Endothelial cell of umbilical vein (primary cell): ENCODE measurements at regions not wholly inside any gene's neighbourhood (a gene's known extent, or its start where the extent isn't known, plus 50 kb on each side); places are given as distances from the start of the nearest gene placed in this dataset.

ENCODE experiments used
- BruUV-seq: library from RNA; stranded (reverse); fragments of 400-500 nt; replicated peaks from 2 replicates; lab custom pipeline; 2021; lab: Mats Ljungman, UMichigan
- CTCF ChIA-PET: fragments of 300-600, 350-600 bp; sonication (Branson Sonifier 250); formaldehyde crosslinking; loops from one replicate; lab custom pipeline; 2021; ENCODE audit warnings: antibody characterized with exemption, inconsistent platforms; lab: Charles Lee
- POLR2A ChIA-PET: fragments of 300-600, 350-600 bp; sonication (Branson Sonifier 250); formaldehyde crosslinking; loops from one replicate; lab custom pipeline; 2021; ENCODE audit warnings: antibody characterized with exemption, inconsistent platforms; lab: Charles Lee
- DNase-seq: peaks from one replicate; pipeline ENCODE4 v3.0.0-alpha.2; 2011; ENCODE audit warnings: low read depth, low spot score
- FAIRE-seq: peaks from 2 replicates; lab custom pipeline; 2011; peaks lifted over from hg19 to GRCh38; lab: Jason Lieb, UNC
- H2AFZ ChIP-seq: 2 replicates; pipeline ENCODE4 v1.6.0; 2012; ENCODE audit warnings: low read depth, low read length, control low read depth, inconsistent platforms
- H3K27ac ChIP-seq: 2 replicates; pipeline ENCODE4 v1.5.1; 2011; ENCODE audit warnings: low read depth, mild to moderate bottlenecking, control low read depth, low read length, moderate library complexity; ENCODE audit not compliant: insufficient read depth
- H3K27me3 ChIP-seq, 2 experiments: 2 replicates each; pipeline versions ENCODE4 v1.6.0 to v1.6.1; 2011; ENCODE audit warnings: low read length in 2 of 2, mixed read lengths in 1 of 2; ENCODE audit not compliant: control insufficient read depth in 2 of 2, insufficient read depth in 2 of 2
- H3K36me3 ChIP-seq, 2 experiments: 2 replicates in 1 of 2; 3 replicates in 1 of 2; pipeline ENCODE4 v1.5.1; 2011; ENCODE audit warnings: low read length in 2 of 2, mild to moderate bottlenecking in 1 of 2, moderate library complexity in 1 of 2; ENCODE audit not compliant: control insufficient read depth in 2 of 2, insufficient read depth in 2 of 2; ENCODE audit errors: extremely low read depth in 1 of 2
- H3K4me1 ChIP-seq: 3 replicates; pipeline ENCODE4 v1.5.1; 2011; ENCODE audit warnings: mild to moderate bottlenecking, low read length; ENCODE audit not compliant: control insufficient read depth, insufficient read depth; ENCODE audit errors: extremely low read depth
- H3K4me2 ChIP-seq: 2 replicates; pipeline ENCODE4 v1.6.1; 2011; ENCODE audit warnings: low read length, control low read depth, mixed read lengths; ENCODE audit not compliant: insufficient read depth
- H3K4me3 ChIP-seq, 3 experiments: fragments of 200-600 bp in 1 of 3; sonication (generic), shearing (Covaris generic) in 1 of 3; replicated peaks in 1 of 3; 2 replicates each; pipeline ENCODE4 v1.5.1; 2011 to 2016; ENCODE audit warnings: control low read depth in 3 of 3, low read length in 3 of 3, mild to moderate bottlenecking in 2 of 3, inconsistent platforms in 1 of 3, low read depth in 1 of 3, moderate library complexity in 1 of 3; ENCODE audit not compliant: insufficient read depth in 1 of 3
- H3K79me2 ChIP-seq: 2 replicates; pipeline ENCODE4 v1.6.0; 2012; ENCODE audit warnings: low read length, inconsistent platforms; ENCODE audit not compliant: control insufficient read depth, insufficient read depth
- H3K9ac ChIP-seq: replicated peaks from 2 replicates; pipeline ENCODE3; 2011; ENCODE audit warnings: low read length, control low read depth; ENCODE audit not compliant: insufficient read depth; ENCODE audit errors: extremely low read depth
- H3K9me1 ChIP-seq: replicated peaks from 3 replicates; pipeline ENCODE4 v1.6.0; 2011; ENCODE audit warnings: mild to moderate bottlenecking, low read length; ENCODE audit not compliant: control insufficient read depth, insufficient read depth; ENCODE audit errors: extremely low read depth
- H3K9me3 ChIP-seq: replicated peaks from 2 replicates; pipeline ENCODE4 v1.5.1; 2012; ENCODE audit warnings: low read length, inconsistent platforms; ENCODE audit not compliant: control insufficient read depth, insufficient read depth
- H4K20me1 ChIP-seq: replicated peaks from 2 replicates; pipeline ENCODE3; 2011; ENCODE audit warnings: mild to moderate bottlenecking, low read length; ENCODE audit not compliant: control insufficient read depth, insufficient read depth; ENCODE audit errors: extremely low read depth
- CTCF ChIP-seq, 2 donors: IDR thresholded peaks; 1 replicate in 1 of 2; 2 replicates in 1 of 2; pipeline ENCODE4 v1.5.1; 2011; ENCODE audit warnings: low read length in 2 of 2, mild to moderate bottlenecking in 2 of 2, moderate library complexity in 2 of 2, control low read depth in 1 of 2, inconsistent platforms in 1 of 2, low read depth in 1 of 2; ENCODE audit not compliant: insufficient read depth in 1 of 2; ENCODE audit errors: extremely low read depth in 1 of 2
- EZH2 ChIP-seq: IDR thresholded peaks from 2 replicates; pipeline ENCODE4 v1.6.1; 2012; ENCODE audit warnings: borderline replicate concordance, low read depth, mild to moderate bottlenecking, moderate library complexity, low read length, inconsistent platforms; ENCODE audit not compliant: severe bottlenecking
- FOS ChIP-seq: IDR thresholded peaks from 2 replicates; pipeline ENCODE4 v1.6.1; 2011; ENCODE audit warnings: mild to moderate bottlenecking, low read length, moderate library complexity, borderline replicate concordance; ENCODE audit not compliant: insufficient read depth
- GATA2 ChIP-seq: IDR thresholded peaks from 2 replicates; pipeline ENCODE4 v1.7.0; 2011; ENCODE audit warnings: low read depth, mild to moderate bottlenecking, moderate library complexity, mixed read lengths, low read length; ENCODE audit not compliant: insufficient read length, insufficient read depth
- JUN ChIP-seq: IDR thresholded peaks from 2 replicates; pipeline ENCODE4 v1.6.1; 2011; ENCODE audit warnings: borderline replicate concordance, low read depth; ENCODE audit not compliant: insufficient read length, insufficient read depth
- MAX ChIP-seq: IDR thresholded peaks from 2 replicates; pipeline ENCODE4 v1.6.1; 2011; ENCODE audit not compliant: insufficient read depth, insufficient read length
- MYC ChIP-seq: IDR thresholded peaks from one replicate; pipeline ENCODE4 v1.6.1; 2011; ENCODE audit warnings: mild to moderate bottlenecking, low read depth, low read length
- POLR2A ChIP-seq: IDR thresholded peaks from 2 replicates; pipeline ENCODE4 v1.6.1; 2012; ENCODE audit warnings: low read depth, mild to moderate bottlenecking, control low read depth, low read length
- POLR2AphosphoS5 ChIP-seq: IDR thresholded peaks from 2 replicates; pipeline ENCODE4 v1.6.1; 2012; ENCODE audit warnings: low read depth, mild to moderate bottlenecking, control low read depth, low read length, moderate library complexity; ENCODE audit not compliant: insufficient read depth
- dilution Hi-C: fragments of 300-500 bp; cut with MboI; formaldehyde crosslinking; loops from one replicate; pipeline ENCODE4 v1.15.0; 2019; ENCODE audit warnings: low sequenced_read_pairs; ENCODE audit not compliant: extremely low pct_ligation_motif_present
- intact Hi-C: fragments of 100-400 bp; cut with micrococcal nuclease; formaldehyde crosslinking; loops from one replicate; pipeline ENCODE4 v1.10.0; 2022

- BruUV-seq, result no TSS peak
- POLR2A ChIA-PET, result no interaction called here
- no peak overlapping the region for H2AFZ ChIP-seq
- H3K4me3 ChIP-seq, result no peak overlapping the region
- H3K27me3 ChIP-seq, result no peaks in the 10 kb centered on the region
- dilution Hi-C loops (no loop called here), intact Hi-C loops (loop anchor here (10.0 kb wide), 1 partner anchor 330 kb away; no protein-coding TSS in a partner anchor)
- TF ChIP-seq GATA2 (peak; percentile 76), CTCF (IDR thresholded peaks at IDR 0.05; ENCODE audit: extremely low read depth in 1 of 2, insufficient read depth in 1 of 2, low read depth in 1 of 2, low read length in 2 of 2) (no peak)
- no peak overlapping the region for H3K4me2 ChIP-seq
- no peak overlapping the region for H3K27ac ChIP-seq
- no peaks in the 10 kb centered on the region for H3K4me1 ChIP-seq
- no peaks in the 10 kb centered on the region for H3K9me3 ChIP-seq
- peak; percentile 7 for DNase-seq
- no peaks in the 10 kb centered on the region for H3K79me2 ChIP-seq
- H3K36me3 ChIP-seq, result no peaks in the 10 kb centered on the region
- CTCF ChIA-PET, result no interaction called here
- no peak overlapping the region for H3K9ac ChIP-seq
- no peak for FAIRE-seq
- no peaks in the 10 kb centered on the region for H4K20me1 ChIP-seq
- H3K9me1 ChIP-seq, result no peaks in the 10 kb centered on the region
Measured at GRCh38 chr10:44724415-44725174, 186.5 kb upstream of the TMEM72 start.

- Histone ChIP-seq H3K4me3 (no peak overlapping the region), H4K20me1 (no peaks in the 10 kb centered on the region), H3K4me1 (no peaks in the 10 kb centered on the region), H3K36me3 (no peaks in the 10 kb centered on the region), H3K27ac (no peak overlapping the region), H3K4me2 (no peak overlapping the region), H3K9me3 (no peaks in the 10 kb centered on the region), H2AFZ (no peak overlapping the region), H3K9me1 (no peaks in the 10 kb centered on the region), H3K27me3 (no peaks in the 10 kb centered on the region), H3K79me2 (no peaks in the 10 kb centered on the region), H3K9ac (no peak overlapping the region)
- TF ChIP-seq MYC (no peak), CTCF (IDR thresholded peaks at IDR 0.05; ENCODE audit: extremely low read depth in 1 of 2, insufficient read depth in 1 of 2, low read depth in 1 of 2, low read length in 2 of 2) (no peak), JUN (no peak), POLR2AphosphoS5 (no peak), GATA2 (no peak), EZH2 (no peak), MAX (no peak), POLR2A (no peak), FOS (no peak)
- CTCF ChIA-PET, result no interaction called here
- no TSS peak for BruUV-seq
- intact Hi-C loops, result loop anchor here (10.0 kb wide), 1 partner anchor 331 kb away; no protein-coding TSS in a partner anchor
- POLR2A ChIA-PET, result no interaction called here
- FAIRE-seq (no peak), DNase-seq (no peak)
- dilution Hi-C loops, result no loop called here
Measured at GRCh38 chr10:44725404-44725803, 185.7 kb upstream of the TMEM72 start.
